ENCODE measurements at regions not wholly inside any gene's neighbourhood (a gene's known extent, or its start where the extent isn't known, plus 50 kb on each side); places are given as distances from the start of the nearest gene placed in this dataset.
A peak's percentile ranks its signal among the peaks of the same experiment; 100 is the strongest.

DNA sequence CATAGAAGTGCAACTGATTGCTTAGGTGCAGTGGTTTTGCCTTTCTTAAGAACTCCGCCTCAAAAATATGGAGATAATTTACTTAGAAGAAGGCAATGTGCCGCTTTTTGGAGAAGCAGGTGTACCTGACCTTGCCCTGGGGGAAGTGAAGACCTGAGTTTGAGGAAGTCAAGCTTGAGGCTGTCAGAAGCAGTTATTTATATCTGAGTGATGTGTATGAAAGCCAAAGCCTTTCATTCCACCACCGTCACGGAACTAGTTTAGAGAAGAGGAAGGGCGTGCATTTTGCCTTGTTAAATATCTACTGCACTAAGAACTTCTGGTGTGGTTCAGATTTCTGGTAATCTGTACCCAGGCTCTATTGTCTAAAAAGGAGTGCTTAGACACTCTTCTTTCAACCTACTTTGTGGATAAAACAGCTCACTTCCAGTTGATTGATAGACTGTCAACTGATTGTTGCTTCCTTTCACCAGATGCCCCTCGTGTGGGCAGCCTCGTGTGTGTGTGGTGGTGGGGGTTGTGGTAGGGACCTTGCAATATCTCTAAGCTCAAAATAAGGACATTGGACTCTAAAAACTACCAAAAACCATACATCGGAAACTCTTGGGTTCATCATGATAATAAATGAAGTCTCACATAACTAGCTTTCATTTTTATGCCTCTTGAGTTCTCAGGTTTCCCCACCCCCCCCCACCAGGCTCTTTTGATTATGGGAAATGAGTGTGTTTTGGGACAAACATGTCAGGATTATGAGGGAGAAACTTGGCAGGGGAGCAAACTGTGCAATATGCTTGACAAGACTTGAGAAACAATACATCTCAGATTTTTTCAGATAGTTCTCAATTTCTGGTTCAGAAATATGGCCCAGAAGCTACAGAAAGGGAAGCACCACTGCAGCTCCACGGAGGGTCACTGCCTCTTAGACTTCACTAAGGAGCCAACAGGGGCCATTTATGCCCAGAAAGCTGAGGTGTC, 78.6 kb downstream of the ARF6 start:
- H3K9me3 Mint-ChIP-seq, result no peaks in the 10 kb centered on the region
- Histone ChIP-seq H3K36me3 (ENCODE audit: control insufficient read depth, insufficient read depth, low read length) (no peaks in the 10 kb centered on the region), H3K27ac (ENCODE audit: low read length) (peak overlapping the region; percentile 95), H3K4me3 (ENCODE audit: low read length) (no peak overlapping the region), H3K9me3 (ENCODE audit: control insufficient read depth, insufficient read depth, low read length) (no peaks in the 10 kb centered on the region), H3K4me1 (ENCODE audit: control insufficient read depth, insufficient read depth, low read length) (peaks cover 40% of the 10 kb centered on the region), H3K27me3 (ENCODE audit: control insufficient read depth, insufficient read depth, low read length) (no peaks in the 10 kb centered on the region)
- TF ChIP-seq CTCF (IDR thresholded peaks at IDR 0.05), result no peak
- H3K4me1 Mint-ChIP-seq, result peaks cover 31 to 33% of the 10 kb centered on the region in 2 donors
- no peaks in the 10 kb centered on the region for H3K36me3 Mint-ChIP-seq
- ATAC-seq (peak; percentile 36 to 72 (median 71)), DNase-seq (peak in 1 of 2 donors; percentile 82)
- 4% methylated on average over 8 of the region's 9 CpGs for WGBS (ENCODE audit: insufficient coverage)
- H3K4me3 Mint-ChIP-seq, result peak overlapping the region; percentile 82
- no peaks in the 10 kb centered on the region for H3K27me3 Mint-ChIP-seq (ENCODE audit: low read depth in 2 of 2)
- intact Hi-C loops (cut with micrococcal nuclease), result loop anchor here (5.0 kb wide), 1 partner anchor 39 kb away; no protein-coding TSS in a partner anchor
- H3K27ac Mint-ChIP-seq, result peak overlapping the region; percentile 92 to 95

DNA sequence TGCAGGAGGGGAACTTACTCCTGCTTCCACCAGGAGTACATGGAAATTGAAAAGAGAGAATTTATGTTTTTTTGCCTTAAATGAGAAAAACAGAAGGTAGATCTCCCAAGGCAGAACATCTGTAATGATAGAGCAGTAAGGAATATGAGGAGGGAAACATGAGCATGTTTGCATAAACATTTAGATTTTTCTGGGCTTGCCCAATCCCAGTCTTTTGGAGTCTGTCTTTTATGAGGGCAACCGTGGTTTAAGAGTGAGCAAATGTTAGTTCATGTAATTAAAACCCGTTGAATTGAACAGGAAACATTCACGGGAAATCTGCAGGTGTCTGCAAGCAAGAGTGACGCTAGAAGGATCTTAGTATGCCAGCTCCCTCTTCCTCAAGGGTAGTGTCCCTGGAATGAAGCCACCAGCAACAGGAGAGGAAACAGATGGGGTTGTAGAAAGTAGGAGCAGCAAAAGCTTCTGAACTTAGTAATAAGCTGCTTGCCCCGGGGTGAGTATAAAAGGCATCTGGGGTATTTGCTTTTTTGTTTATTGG, 79.3 kb downstream of the ARF6 start:
- Histone ChIP-seq H3K36me3 (ENCODE audit: control insufficient read depth, insufficient read depth, low read length) (no peaks in the 10 kb centered on the region), H3K4me1 (ENCODE audit: control insufficient read depth, insufficient read depth, low read length) (peaks cover 41% of the 10 kb centered on the region), H3K9me3 (ENCODE audit: control insufficient read depth, insufficient read depth, low read length) (no peaks in the 10 kb centered on the region), H3K27ac (ENCODE audit: low read length) (peak overlapping the region; percentile 95), H3K27me3 (ENCODE audit: control insufficient read depth, insufficient read depth, low read length) (no peaks in the 10 kb centered on the region), H3K4me3 (ENCODE audit: low read length) (no peak overlapping the region)
- H3K36me3 Mint-ChIP-seq, result no peaks in the 10 kb centered on the region
- ATAC-seq (no peak), DNase-seq (peak in 1 of 2 donors; percentile 48)
- WGBS (ENCODE audit: insufficient coverage), result 2% methylated on average over 4 of the region's 5 CpGs
- no peak for TF ChIP-seq CTCF (IDR thresholded peaks at IDR 0.05)
- H3K27me3 Mint-ChIP-seq (ENCODE audit: low read depth in 2 of 2), result no peaks in the 10 kb centered on the region
- peak overlapping the region; percentile 82 for H3K4me3 Mint-ChIP-seq
- H3K9me3 Mint-ChIP-seq, result no peaks in the 10 kb centered on the region
- H3K27ac Mint-ChIP-seq, result peak overlapping the region; percentile 92 to 95
- intact Hi-C loops (cut with micrococcal nuclease), result loop anchor here (5.0 kb wide), 1 partner anchor 40 kb away; no protein-coding TSS in a partner anchor
- H3K4me1 Mint-ChIP-seq, result peaks cover 38 to 39% of the 10 kb centered on the region in 2 donors

DNA sequence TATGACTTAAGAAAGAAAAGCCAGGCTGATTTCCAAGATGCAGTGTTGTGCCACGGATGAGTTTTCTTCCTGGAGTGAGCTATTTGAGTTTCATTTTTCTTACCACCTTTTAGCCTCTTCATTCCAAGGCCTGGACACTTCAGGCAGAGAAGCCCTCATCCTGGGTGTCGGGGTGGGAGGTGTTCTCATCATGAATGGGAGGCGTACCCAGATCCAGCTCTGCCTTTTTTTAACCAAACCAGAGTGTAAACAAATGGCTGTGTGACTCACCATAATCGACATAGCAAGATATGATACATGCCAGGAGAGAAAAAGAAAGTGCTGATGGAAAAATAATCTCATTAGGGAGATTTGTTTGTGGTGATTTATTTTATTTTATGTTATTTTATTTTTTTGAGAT, 79.9 kb downstream of the ARF6 start:
- H3K9me3 Mint-ChIP-seq, result no peaks in the 10 kb centered on the region
- no peaks in the 10 kb centered on the region for H3K36me3 ChIP-seq (ENCODE audit: control insufficient read depth, insufficient read depth, low read length)
- H3K4me1 ChIP-seq (ENCODE audit: control insufficient read depth, insufficient read depth, low read length), result peaks cover 47% of the 10 kb centered on the region
- H3K27me3 Mint-ChIP-seq (ENCODE audit: low read depth in 2 of 2), result no peaks in the 10 kb centered on the region
- H3K36me3 Mint-ChIP-seq, result no peaks in the 10 kb centered on the region
- peak overlapping the region; percentile 95 for H3K27ac ChIP-seq (ENCODE audit: low read length)
- ATAC-seq, result peak; percentile 59 to 86 (median 64)
- peak overlapping the region; percentile 82 for H3K4me3 Mint-ChIP-seq
- no peak overlapping the region for H3K4me3 ChIP-seq (ENCODE audit: low read length)
- intact Hi-C loops (cut with micrococcal nuclease), result loop anchor here (1.0 to 5.0 kb wide), 2 partner anchors 26 to 41 kb away; no protein-coding TSS in a partner anchor
- H3K27me3 ChIP-seq (ENCODE audit: control insufficient read depth, insufficient read depth, low read length), result no peaks in the 10 kb centered on the region
- peaks cover 45% of the 10 kb centered on the region in 2 donors for H3K4me1 Mint-ChIP-seq
- DNase-seq, result peak in 1 of 2 donors; percentile 58
- no peaks in the 10 kb centered on the region for H3K9me3 ChIP-seq (ENCODE audit: control insufficient read depth, insufficient read depth, low read length)
- TF ChIP-seq CTCF (IDR thresholded peaks at IDR 0.05), result no peak
- 45% methylated on average over 3 of the region's 4 CpGs for WGBS (ENCODE audit: insufficient coverage)
- peak overlapping the region; percentile 92 to 95 for H3K27ac Mint-ChIP-seq

Measured in natural killer cell (primary cell).